ENCODE measurements at regions not wholly inside any gene's neighbourhood (a gene's known extent, or its start where the extent isn't known, plus 50 kb on each side); places are given as distances from the start of the nearest gene placed in this dataset.

- Histone ChIP-seq H4K5ac (ENCODE audit: insufficient read length, low read depth, low read length) (no peak overlapping the region), H3K4me2 (ENCODE audit: insufficient read depth, insufficient read length, low read length) (no peak overlapping the region), H4K20me1 (ENCODE audit: control insufficient read depth, insufficient read depth, insufficient read length) (no peaks in the 10 kb centered on the region), H3K23me2 (ENCODE audit: insufficient read length, low read depth, low read length, poor library complexity, severe bottlenecking) (no peaks in the 10 kb centered on the region), H2AFZ (ENCODE audit: low read length) (no peak overlapping the region), H2BK12ac (ENCODE audit: insufficient read length, low read depth, low read length) (no peak overlapping the region), H3K4ac (ENCODE audit: low read depth, low read length) (no peak overlapping the region), H3K9me3 (ENCODE audit: control insufficient read depth, low read depth, low read length) (no peaks in the 10 kb centered on the region), H3K18ac (ENCODE audit: insufficient read length, low read depth, low read length) (no peak overlapping the region), H4K8ac (replicated peaks; ENCODE audit: insufficient read length, low read depth, low read length) (no peak overlapping the region), H3K4me1 (ENCODE audit: insufficient read depth, low read length) (peaks cover 2% of the 10 kb centered on the region; the same call in 1 of the 2 replicates), H4K91ac (ENCODE audit: insufficient read length, low read depth, low read length) (no peak overlapping the region), H3K23ac (ENCODE audit: insufficient read length, low read depth, low read length) (no peak overlapping the region), H2BK5ac (ENCODE audit: insufficient read length, low read length) (no peak overlapping the region), H2AK5ac (ENCODE audit: insufficient read length, low read length) (no peak overlapping the region), H2BK20ac (ENCODE audit: low read depth, low read length, poor library complexity, severe bottlenecking) (no peak overlapping the region), H3K27ac (ENCODE audit: insufficient read length, low read depth, low read length) (no peak overlapping the region), H3K79me1 (ENCODE audit: insufficient read depth, low read depth, low read length, poor library complexity, severe bottlenecking) (no peaks in the 10 kb centered on the region), H3K9ac (ENCODE audit: extremely low read depth, insufficient read length, low read length) (no peak overlapping the region), H2BK15ac (ENCODE audit: low read depth, low read length) (no peak overlapping the region), H3T11ph (ENCODE audit: low read length) (no peak overlapping the region), H3K27me3 (ENCODE audit: insufficient read depth, low read length) (no peaks in the 10 kb centered on the region), H3K56ac (ENCODE audit: insufficient read length, low read depth, low read length) (no peak overlapping the region), H3K14ac (ENCODE audit: insufficient read depth, low read length) (no peak overlapping the region), H2BK120ac (ENCODE audit: low read depth, low read length, poor library complexity, severe bottlenecking) (no peak overlapping the region), H3K79me2 (ENCODE audit: insufficient read depth, low read length) (no peaks in the 10 kb centered on the region)
- Mint-ChIP-seq H3K4me3 (no peak overlapping the region), H3K9me3 (peaks cover 0 to 2% of the 10 kb centered on the region in 2 experiments; a peak in 1 of 5 replicates), H3K36me3 (ENCODE audit: insufficient read depth in 1 of 3, low read depth in 3 of 3) (no peaks in the 10 kb centered on the region), H3K27ac (no peak overlapping the region), H3K27me3 (ENCODE audit: low read depth) (no peaks in the 10 kb centered on the region), H3K4me1 (peaks cover 6 to 9% of the 10 kb centered on the region in 2 experiments; a peak in 3 of 4 replicates)
- DNase-seq = no peak
- WGBS (ENCODE audit: extremely low coverage, insufficient read length, low lambda C conversion rate) = no CpG with 5 or more reads among the region's 5 CpGs
- no peak for TF ChIP-seq CTCF (conservative IDR thresholded peaks at IDR 0.05)
These were observed 228.9 kb upstream of the BOD1L1 start for GRCh38 chr4:13856387-13856786.

Data from H9 (cell line).